ENCODE measurements at regions not wholly inside any gene's neighbourhood (a gene's known extent, or its start where the extent isn't known, plus 50 kb on each side); places are given as distances from the start of the nearest gene placed in this dataset.

DNA sequence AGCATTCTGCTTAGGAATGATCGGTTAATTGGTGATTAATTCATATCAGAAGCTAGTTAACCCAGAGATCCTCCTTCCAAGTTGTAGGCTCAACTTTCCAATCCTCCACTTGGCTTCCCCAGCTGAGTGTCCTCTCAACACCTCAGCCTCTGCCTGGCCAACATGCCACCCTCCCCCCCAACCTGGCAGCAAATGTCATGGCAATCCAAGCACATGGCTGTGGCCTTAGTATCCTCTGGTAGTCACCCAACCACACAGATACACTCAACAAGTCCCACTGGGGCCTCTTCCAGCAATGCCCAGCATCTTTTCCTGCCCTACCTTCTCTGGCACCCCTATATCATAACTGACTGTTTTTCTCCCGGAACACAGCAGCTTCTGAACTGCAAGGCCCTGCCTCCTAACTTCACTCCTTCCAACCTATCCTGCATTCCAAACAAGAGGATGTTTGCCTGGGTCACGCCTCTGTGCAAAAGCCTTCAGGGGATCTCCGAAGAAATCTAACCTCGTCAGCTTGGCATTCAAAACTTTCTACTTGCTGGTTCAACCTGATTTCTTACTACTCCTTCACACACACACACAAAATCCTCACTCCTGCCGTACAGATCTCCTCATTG, 195.0 kb downstream of the CYP26B1 start:
- no peak for TF ChIP-seq POLR2A (IDR thresholded peaks at IDR 0.05)
- TF ChIP-seq, protein P1, sequence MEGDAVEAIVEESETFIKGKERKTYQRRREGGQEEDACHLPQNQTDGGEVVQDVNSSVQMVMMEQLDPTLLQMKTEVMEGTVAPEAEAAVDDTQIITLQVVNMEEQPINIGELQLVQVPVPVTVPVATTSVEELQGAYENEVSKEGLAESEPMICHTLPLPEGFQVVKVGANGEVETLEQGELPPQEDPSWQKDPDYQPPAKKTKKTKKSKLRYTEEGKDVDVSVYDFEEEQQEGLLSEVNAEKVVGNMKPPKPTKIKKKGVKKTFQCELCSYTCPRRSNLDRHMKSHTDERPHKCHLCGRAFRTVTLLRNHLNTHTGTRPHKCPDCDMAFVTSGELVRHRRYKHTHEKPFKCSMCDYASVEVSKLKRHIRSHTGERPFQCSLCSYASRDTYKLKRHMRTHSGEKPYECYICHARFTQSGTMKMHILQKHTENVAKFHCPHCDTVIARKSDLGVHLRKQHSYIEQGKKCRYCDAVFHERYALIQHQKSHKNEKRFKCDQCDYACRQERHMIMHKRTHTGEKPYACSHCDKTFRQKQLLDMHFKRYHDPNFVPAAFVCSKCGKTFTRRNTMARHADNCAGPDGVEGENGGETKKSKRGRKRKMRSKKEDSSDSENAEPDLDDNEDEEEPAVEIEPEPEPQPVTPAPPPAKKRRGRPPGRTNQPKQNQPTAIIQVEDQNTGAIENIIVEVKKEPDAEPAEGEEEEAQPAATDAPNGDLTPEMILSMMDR (IDR thresholded peaks at IDR 0.05) = no peak

Data from heart left ventricle (tissue), 13 donors.